ENCODE measurements at regions not wholly inside any gene's neighbourhood (a gene's known extent, or its start where the extent isn't known, plus 50 kb on each side); places are given as distances from the start of the nearest gene placed in this dataset.
A peak's percentile ranks its signal among the peaks of the same experiment; 100 is the strongest.

DNA sequence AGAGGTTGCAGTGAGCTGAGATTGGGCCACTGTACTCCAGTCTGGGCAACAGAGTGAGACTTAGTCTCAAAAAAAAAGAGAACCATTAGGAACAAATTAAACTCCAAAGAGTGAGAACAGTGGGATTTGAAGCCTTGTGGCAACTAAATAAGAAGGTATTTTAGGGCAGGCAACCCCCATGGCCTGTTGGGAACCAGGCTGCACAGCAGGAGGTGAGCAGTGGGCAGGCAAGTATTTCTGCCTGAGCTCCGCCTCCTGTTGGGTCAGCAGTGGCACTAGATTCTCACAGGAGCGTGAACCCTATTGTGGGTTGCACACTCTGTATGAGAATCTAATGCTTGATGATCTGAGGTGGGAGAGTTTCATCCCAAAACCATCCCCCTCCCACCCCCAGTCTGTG, 57.6 kb upstream of the MED9 start:
- no peaks in the 10 kb centered on the region for H3K27me3 ChIP-seq (ENCODE audit: control insufficient read depth, insufficient read depth, low read length)
- no peaks in the 10 kb centered on the region for H3K27me3 Mint-ChIP-seq
- H3K4me3 ChIP-seq (ENCODE audit: low read depth, low read length): no peak overlapping the region
- peaks cover 11% of the 10 kb centered on the region for H3K4me1 ChIP-seq (ENCODE audit: control insufficient read depth, insufficient read depth, low read length, poor library complexity, severe bottlenecking)
- no peak overlapping the region for H3K27ac ChIP-seq (ENCODE audit: insufficient read depth, low read length, poor library complexity, severe bottlenecking)
- DNase-seq (no peak), ATAC-seq (ENCODE audit: low read depth in 2 of 2) (no peak)
- H3K4me1 Mint-ChIP-seq: peaks cover 6 to 32% (median 15%) of the 10 kb centered on the region in 4 donors
- no peaks in the 10 kb centered on the region for H3K36me3 ChIP-seq (ENCODE audit: control insufficient read depth, insufficient read depth, low read length)
- H3K36me3 Mint-ChIP-seq: peaks cover 4% of the 10 kb centered on the region
- no peak overlapping the region for H3K4me3 Mint-ChIP-seq
- H3K9me3 Mint-ChIP-seq: peaks cover 0 to 2% (median 0%) of the 10 kb centered on the region in 7 donors
- no peaks in the 10 kb centered on the region for H3K9me3 ChIP-seq (ENCODE audit: control insufficient read depth in 2 of 2, low read length in 2 of 2)
- peak overlapping the region in 1 of 3 donors; percentile 24 for H3K27ac Mint-ChIP-seq

DNA sequence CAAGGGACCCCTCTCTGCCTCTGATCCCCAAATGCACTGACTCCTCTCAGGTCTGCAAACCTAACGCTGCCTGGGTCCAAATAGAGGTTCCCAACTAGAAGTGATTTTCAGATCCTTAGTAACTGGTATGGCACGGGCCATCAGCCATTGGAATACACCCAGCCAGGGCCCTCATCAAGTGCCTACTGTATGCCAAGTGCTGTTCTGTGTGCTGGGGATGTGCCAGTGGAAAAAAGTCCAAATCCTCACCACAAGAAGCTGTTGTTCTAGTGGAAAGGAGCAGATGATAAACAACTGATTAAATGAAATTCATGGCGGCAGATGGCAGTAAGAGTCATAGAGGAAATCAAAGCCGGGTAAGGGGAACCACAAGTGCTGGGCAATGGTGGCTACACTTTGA, 57.2 kb upstream of the MED9 start:
- peaks cover 11% of the 10 kb centered on the region for H3K4me1 ChIP-seq (ENCODE audit: control insufficient read depth, insufficient read depth, low read length, poor library complexity, severe bottlenecking)
- Mint-ChIP-seq H3K36me3 (peaks cover 4% of the 10 kb centered on the region), H3K27ac (peak overlapping the region in 2 of 3 donors; percentile 24 to 85), H3K4me1 (peaks cover 6 to 32% (median 15%) of the 10 kb centered on the region in 4 donors), H3K9me3 (peaks cover 0 to 2% (median 0%) of the 10 kb centered on the region in 7 donors), H3K4me3 (no peak overlapping the region), H3K27me3 (no peaks in the 10 kb centered on the region)
- no peaks in the 10 kb centered on the region for H3K36me3 ChIP-seq (ENCODE audit: control insufficient read depth, insufficient read depth, low read length)
- H3K27ac ChIP-seq (ENCODE audit: insufficient read depth, low read length, poor library complexity, severe bottlenecking): no peak overlapping the region
- peaks cover 0 to 4% of the 10 kb centered on the region in 2 experiments for H3K9me3 ChIP-seq (ENCODE audit: control insufficient read depth in 2 of 2, low read length in 2 of 2)
- no peak overlapping the region for H3K4me3 ChIP-seq (ENCODE audit: low read depth, low read length)
- ATAC-seq (ENCODE audit: low read depth in 2 of 2) (no peak), DNase-seq (no peak)
- H3K27me3 ChIP-seq (ENCODE audit: control insufficient read depth, insufficient read depth, low read length): no peaks in the 10 kb centered on the region

- no peak overlapping the region for H3K27ac ChIP-seq (ENCODE audit: insufficient read depth, low read length, poor library complexity, severe bottlenecking)
- peaks cover 0 to 2% (median 0%) of the 10 kb centered on the region in 7 donors for H3K9me3 Mint-ChIP-seq
- H3K36me3 ChIP-seq (ENCODE audit: control insufficient read depth, insufficient read depth, low read length): no peaks in the 10 kb centered on the region
- H3K4me1 ChIP-seq (ENCODE audit: control insufficient read depth, insufficient read depth, low read length, poor library complexity, severe bottlenecking): peaks cover 11% of the 10 kb centered on the region
- DNase-seq: no peak
- no peak overlapping the region for H3K4me3 Mint-ChIP-seq
- no peak overlapping the region for H3K4me3 ChIP-seq (ENCODE audit: low read depth, low read length)
- H3K27me3 Mint-ChIP-seq: no peaks in the 10 kb centered on the region
- no peak for ATAC-seq (ENCODE audit: low read depth in 2 of 2)
- peaks cover 6 to 31% (median 14%) of the 10 kb centered on the region in 4 donors for H3K4me1 Mint-ChIP-seq
- peak overlapping the region; percentile 24 to 85 (median 68) for H3K27ac Mint-ChIP-seq
- no peaks in the 10 kb centered on the region for H3K27me3 ChIP-seq (ENCODE audit: control insufficient read depth, insufficient read depth, low read length)
- peaks cover 4% of the 10 kb centered on the region for H3K36me3 Mint-ChIP-seq
- H3K9me3 ChIP-seq (ENCODE audit: control insufficient read depth in 2 of 2, low read length in 2 of 2): peaks cover 0 to 6% of the 10 kb centered on the region in 2 experiments
These were observed 56.7 kb upstream of the MED9 start for GRCh38 chr17:17420082-17420481.

GRCh38 chr17:17420561-17421269, 56.1 kb upstream of the MED9 start:
- Histone ChIP-seq H3K4me1 (ENCODE audit: control insufficient read depth, insufficient read depth, low read length, poor library complexity, severe bottlenecking) (peaks cover 11% of the 10 kb centered on the region), H3K36me3 (ENCODE audit: control insufficient read depth, insufficient read depth, low read length) (no peaks in the 10 kb centered on the region), H3K9me3 (ENCODE audit: control insufficient read depth in 2 of 2, low read length in 2 of 2) (peaks cover 0 to 6% of the 10 kb centered on the region in 2 experiments), H3K27me3 (ENCODE audit: control insufficient read depth, insufficient read depth, low read length) (no peaks in the 10 kb centered on the region), H3K4me3 (ENCODE audit: low read depth, low read length) (no peak overlapping the region), H3K27ac (ENCODE audit: insufficient read depth, low read length, poor library complexity, severe bottlenecking) (no peak overlapping the region)
- ATAC-seq (ENCODE audit: low read depth in 2 of 2): no peak
- Mint-ChIP-seq H3K27me3 (no peaks in the 10 kb centered on the region), H3K9me3 (peaks cover 0 to 2% (median 0%) of the 10 kb centered on the region in 7 donors), H3K4me3 (no peak overlapping the region), H3K27ac (peak overlapping the region in 2 of 3 donors; percentile 24 to 68), H3K36me3 (peaks cover 4% of the 10 kb centered on the region), H3K4me1 (peaks cover 6 to 26% (median 13%) of the 10 kb centered on the region in 4 donors)
- DNase-seq: no peak

- ATAC-seq (ENCODE audit: low read depth in 2 of 2) (no peak), DNase-seq (peak in 1 of 3 donors; percentile 13)
- peak overlapping the region in 1 of 3 donors; percentile 64 for H3K27ac Mint-ChIP-seq
- H3K4me1 Mint-ChIP-seq: peaks cover 4 to 18% (median 6%) of the 10 kb centered on the region in 4 donors
- no peak overlapping the region for H3K27ac ChIP-seq (ENCODE audit: insufficient read depth, low read length, poor library complexity, severe bottlenecking)
- H3K27me3 ChIP-seq (ENCODE audit: control insufficient read depth, insufficient read depth, low read length): no peaks in the 10 kb centered on the region
- peaks cover 3% of the 10 kb centered on the region for H3K4me1 ChIP-seq (ENCODE audit: control insufficient read depth, insufficient read depth, low read length, poor library complexity, severe bottlenecking)
- H3K27me3 Mint-ChIP-seq: no peaks in the 10 kb centered on the region
- no peak overlapping the region for H3K4me3 Mint-ChIP-seq
- no peak overlapping the region for H3K4me3 ChIP-seq (ENCODE audit: low read depth, low read length)
- peaks cover 0 to 2% (median 0%) of the 10 kb centered on the region in 7 donors for H3K9me3 Mint-ChIP-seq
- peaks cover 0 to 6% of the 10 kb centered on the region in 2 experiments for H3K9me3 ChIP-seq (ENCODE audit: control insufficient read depth in 2 of 2, low read length in 2 of 2)
- H3K36me3 ChIP-seq (ENCODE audit: control insufficient read depth, insufficient read depth, low read length): no peaks in the 10 kb centered on the region
- H3K36me3 Mint-ChIP-seq: peaks cover 4% of the 10 kb centered on the region
These were observed 55.2 kb upstream of the MED9 start for GRCh38 chr17:17421346-17422216.

GRCh38 chr17:17422217-17422610, 54.6 kb upstream of the MED9 start:
- peak overlapping the region in 1 of 3 donors; percentile 42 for H3K27ac Mint-ChIP-seq

GRCh38 chr17:17422641-17423040, 54.2 kb upstream of the MED9 start:
- H3K9me3 ChIP-seq (ENCODE audit: control insufficient read depth in 2 of 2, low read length in 2 of 2): peaks cover 0 to 6% of the 10 kb centered on the region in 2 experiments
- H3K9me3 Mint-ChIP-seq: peaks cover 0 to 2% (median 0%) of the 10 kb centered on the region in 7 donors
- H3K36me3 ChIP-seq (ENCODE audit: control insufficient read depth, insufficient read depth, low read length): no peaks in the 10 kb centered on the region
- H3K4me3 ChIP-seq (ENCODE audit: low read depth, low read length): no peak overlapping the region
- H3K27me3 Mint-ChIP-seq: no peaks in the 10 kb centered on the region
- DNase-seq (no peak), ATAC-seq (ENCODE audit: low read depth in 2 of 2) (no peak)
- no peaks in the 10 kb centered on the region for H3K4me1 ChIP-seq (ENCODE audit: control insufficient read depth, insufficient read depth, low read length, poor library complexity, severe bottlenecking)
- H3K4me1 Mint-ChIP-seq: peaks cover 0 to 8% (median 0%) of the 10 kb centered on the region in 4 donors
- H3K27ac Mint-ChIP-seq: peak overlapping the region in 1 of 3 donors; percentile 42
- H3K36me3 Mint-ChIP-seq: peaks cover 4% of the 10 kb centered on the region
- no peaks in the 10 kb centered on the region for H3K27me3 ChIP-seq (ENCODE audit: control insufficient read depth, insufficient read depth, low read length)
- no peak overlapping the region for H3K27ac ChIP-seq (ENCODE audit: insufficient read depth, low read length, poor library complexity, severe bottlenecking)
- no peak overlapping the region for H3K4me3 Mint-ChIP-seq

More at GRCh38 chr17:17422217-17422610, 54.6 kb upstream of the MED9 start:
- Mint-ChIP-seq H3K4me3 (no peak overlapping the region), H3K9me3 (peaks cover 0 to 2% (median 0%) of the 10 kb centered on the region in 7 donors), H3K4me1 (peaks cover 0 to 11% (median under 1%) of the 10 kb centered on the region in 4 donors), H3K27me3 (no peaks in the 10 kb centered on the region), H3K36me3 (peaks cover 4% of the 10 kb centered on the region)
- no peak for ATAC-seq (ENCODE audit: low read depth in 2 of 2)
- Histone ChIP-seq H3K36me3 (ENCODE audit: control insufficient read depth, insufficient read depth, low read length) (no peaks in the 10 kb centered on the region), H3K27me3 (ENCODE audit: control insufficient read depth, insufficient read depth, low read length) (no peaks in the 10 kb centered on the region), H3K4me3 (ENCODE audit: low read depth, low read length) (no peak overlapping the region), H3K4me1 (ENCODE audit: control insufficient read depth, insufficient read depth, low read length, poor library complexity, severe bottlenecking) (no peaks in the 10 kb centered on the region), H3K9me3 (ENCODE audit: control insufficient read depth in 2 of 2, low read length in 2 of 2) (peaks cover 0 to 6% of the 10 kb centered on the region in 2 experiments), H3K27ac (ENCODE audit: insufficient read depth, low read length, poor library complexity, severe bottlenecking) (no peak overlapping the region)
- DNase-seq: no peak

Data from CD4-positive, CD25-positive, alpha-beta regulatory T cell (primary cell).